B cell (primary cell): ENCODE measurements at regions not wholly inside any gene's neighbourhood (a gene's known extent, or its start where the extent isn't known, plus 50 kb on each side); places are given as distances from the start of the nearest gene placed in this dataset.

Experiments
- ATAC-seq: fragments of 200-7000 bp; cut with Tn5 transposase; one replicate; pipeline ENCODE4 v1.10.0; 2021; ENCODE audit warnings: low read depth, mild to moderate bottlenecking, moderate number of reproducible peaks, moderate library complexity
- CTCF ChIA-PET: fragments of 350-600 bp; sonication (Branson Sonifier 250); formaldehyde crosslinking; loops from one replicate; lab custom pipeline; 2021; ENCODE audit warnings: antibody characterized with exemption, inconsistent platforms; lab: Charles Lee
- POLR2A ChIA-PET: fragments of 350-600 bp; sonication (Branson Sonifier 250); formaldehyde crosslinking; loops from one replicate; lab custom pipeline; 2021; ENCODE audit warnings: antibody characterized with exemption; lab: Charles Lee
- DNase-seq: peaks from one replicate; pipeline ENCODE4 v3.0.0; 2013
- H2AFZ ChIP-seq: 2 replicates; pipeline ENCODE4 v1.6.1; 2012; ENCODE audit warnings: mild to moderate bottlenecking, low read depth, low read length; ENCODE audit not compliant: insufficient read depth, poor library complexity, severe bottlenecking
- H3K27ac ChIP-seq, 2 donors: 1 replicate in 1 of 2; 2 replicates in 1 of 2; pipeline ENCODE4 v1.5.1; 2012 to 2013; ENCODE audit warnings: low read length in 2 of 2, mild to moderate bottlenecking in 2 of 2, moderate library complexity in 1 of 2
- H3K27me3 ChIP-seq, 4 experiments: fragments of 200-600 bp in 1 of 4; sonication (generic) in 1 of 4; replicated peaks in 1 of 4; 1 replicate in 2 of 4; 2 replicates in 2 of 4; pipeline versions ENCODE4 v1.6.1 to v1.7.0; 2013 to 2016; ENCODE audit warnings: low read length in 3 of 4, mild to moderate bottlenecking in 2 of 4, mixed read lengths in 1 of 4, moderate library complexity in 1 of 4; ENCODE audit not compliant: insufficient read depth in 4 of 4, control insufficient read depth in 3 of 4; ENCODE audit errors: control extremely low read depth in 1 of 4
- H3K36me3 ChIP-seq, 2 experiments: replicated peaks in 1 of 2; 1 replicate in 1 of 2; 2 replicates in 1 of 2; pipeline versions ENCODE4 v1.6.1 to v1.7.1; 2013; ENCODE audit warnings: low read length in 1 of 2; ENCODE audit not compliant: insufficient read depth in 2 of 2, control insufficient read depth in 1 of 2; ENCODE audit errors: control extremely low read depth in 1 of 2, extremely low read depth in 1 of 2
- H3K4me1 ChIP-seq, 2 donors: fragments of 200-600 bp in 1 of 2; sonication (generic) in 1 of 2; 1 replicate in 1 of 2; 2 replicates in 1 of 2; pipeline versions ENCODE4 v1.5.1 to v1.6.1; 2013 to 2017; ENCODE audit warnings: low read length in 2 of 2; ENCODE audit not compliant: control insufficient read depth in 2 of 2, insufficient read depth in 2 of 2
- H3K4me2 ChIP-seq: replicated peaks from 2 replicates; pipeline ENCODE3; 2012; ENCODE audit warnings: mild to moderate bottlenecking, low read depth, low read length; ENCODE audit not compliant: poor library complexity, severe bottlenecking
- H3K4me3 ChIP-seq, 5 experiments: fragments of 200-600 bp in 1 of 5; sonication (generic) in 1 of 5; 1 replicate in 3 of 5; 2 replicates in 2 of 5; pipeline versions ENCODE4 v1.5.1 to v1.7.0; 2011 to 2016; ENCODE audit warnings: low read length in 4 of 5, mild to moderate bottlenecking in 4 of 5, low read depth in 2 of 5, control low read depth in 1 of 5, moderate library complexity in 1 of 5; ENCODE audit not compliant: insufficient read depth in 1 of 5; ENCODE audit errors: control extremely low read depth in 1 of 5, extremely low read depth in 1 of 5
- H3K79me2 ChIP-seq: fragments of 200-600 bp; sonication (generic); one replicate; pipeline ENCODE4 v1.6.0; 2016; ENCODE audit warnings: low read length; ENCODE audit not compliant: control insufficient read depth, insufficient read depth
- H3K9ac ChIP-seq: fragments of 200-600 bp; sonication (generic); 2 replicates; pipeline ENCODE4 v1.6.1; 2017; ENCODE audit warnings: mild to moderate bottlenecking, low read length, moderate library complexity
- H3K9me3 ChIP-seq, 3 donors: one replicate each; pipeline versions ENCODE4 v1.6.1 to v1.7.1; 2013; ENCODE audit warnings: low read length in 2 of 3; ENCODE audit not compliant: control insufficient read depth in 2 of 3, insufficient read depth in 1 of 3; ENCODE audit errors: control extremely low read depth in 1 of 3
- H4K20me1 ChIP-seq: 2 replicates; pipeline ENCODE4 v1.6.0; 2012; ENCODE audit warnings: mild to moderate bottlenecking, low read length; ENCODE audit not compliant: insufficient read depth, control insufficient read depth, poor library complexity, severe bottlenecking
- H3K27ac Mint-ChIP-seq: one replicate; pipeline ENCODE4 v1.8.0; 2021; ENCODE audit warnings: mixed read lengths
- H3K27me3 Mint-ChIP-seq: one replicate; pipeline ENCODE4 v1.8.0; 2021; ENCODE audit warnings: mixed read lengths
- H3K4me1 Mint-ChIP-seq: one replicate; pipeline ENCODE4 v1.8.0; 2021; ENCODE audit warnings: mixed read lengths
- H3K4me3 Mint-ChIP-seq: one replicate; pipeline ENCODE4 v1.8.0; 2021; ENCODE audit warnings: mixed read lengths
- H3K9me3 Mint-ChIP-seq: one replicate; pipeline ENCODE4 v1.8.0; 2022; ENCODE audit warnings: mixed read lengths; ENCODE audit not compliant: insufficient read depth
- CTCF ChIP-seq: fragments of 200-600 bp; IDR thresholded peaks from one replicate; pipeline ENCODE4 v1.8.0; 2022; ENCODE audit warnings: antibody characterized with exemption, mild to moderate bottlenecking
- EZH2 ChIP-seq: IDR thresholded peaks from 2 replicates; pipeline ENCODE4 v1.6.1; 2012; ENCODE audit warnings: borderline replicate concordance, low read depth, mild to moderate bottlenecking, moderate library complexity, low read length; ENCODE audit not compliant: insufficient read depth, poor library complexity, severe bottlenecking
- WGBS: methylation state at CpG from one replicate; pipeline ENCODE4 v1.1.5; 2013; ENCODE audit warnings: missing lambda C conversion rate; ENCODE audit not compliant: insufficient coverage; 5-methylcytosine and 5-hydroxymethylcytosine counted together
- intact Hi-C: fragments of 100-400 bp; cut with micrococcal nuclease; formaldehyde crosslinking; loops from one replicate; pipeline ENCODE4 v1.10.0; 2022

GRCh38 chr6:47403801-47404200, 73.8 kb upstream of the CD2AP start:
- Histone ChIP-seq H3K4me3 (no peak overlapping the region), H3K36me3 (no peaks in the 10 kb centered on the region), H3K4me2 (peak overlapping the region; percentile 31), H3K79me2 (no peaks in the 10 kb centered on the region), H3K27me3 (no peaks in the 10 kb centered on the region), H2AFZ (no peak overlapping the region), H3K9me3 (no peaks in the 10 kb centered on the region), H4K20me1 (no peaks in the 10 kb centered on the region), H3K9ac (no peak overlapping the region), H3K4me1 (peaks cover 5 to 6% of the 10 kb centered on the region in 2 donors), H3K27ac (no peak overlapping the region)
- Mint-ChIP-seq H3K4me3 (no peak overlapping the region), H3K27ac (no peak overlapping the region), H3K27me3 (peaks cover 9% of the 10 kb centered on the region), H3K9me3 (no peaks in the 10 kb centered on the region), H3K4me1 (peaks cover 19% of the 10 kb centered on the region)
- TF ChIP-seq CTCF, result no peak
- TF ChIP-seq EZH2, result no peak
- DNase-seq (no peak), ATAC-seq (no peak)
- intact Hi-C loops, result no loop called here
- CTCF ChIA-PET, result interaction anchor here (0.9 kb wide), 1 partner anchor 11 kb away, joined by 6 read pairs; no protein-coding TSS in a partner anchor
- WGBS, result 39% methylated on average over 2 of the region's 2 CpGs
- POLR2A ChIA-PET, result no interaction called here

- no peaks in the 10 kb centered on the region for H3K79me2 ChIP-seq
- no peak overlapping the region for H3K4me3 Mint-ChIP-seq
- peaks cover 5 to 6% of the 10 kb centered on the region in 2 donors for H3K4me1 ChIP-seq
- H3K9me3 Mint-ChIP-seq, result no peaks in the 10 kb centered on the region
- H3K4me3 ChIP-seq, result no peak overlapping the region
- H3K27me3 ChIP-seq, result no peaks in the 10 kb centered on the region
- no peak overlapping the region for H3K9ac ChIP-seq
- H3K36me3 ChIP-seq, result no peaks in the 10 kb centered on the region
- intact Hi-C loops, result no loop called here
- DNase-seq (no peak), ATAC-seq (no peak)
- WGBS, result 88% methylated on average over 3 of the region's 4 CpGs
- ChIA-PET CTCF (interaction anchor here (0.9 to 1.3 kb wide), 3 partner anchors 9 to 10 kb away, joined by 4 to 6 read pairs (median 4); no protein-coding TSS in a partner anchor), POLR2A (no interaction called here)
- no peak overlapping the region for H2AFZ ChIP-seq
- peaks cover 13% of the 10 kb centered on the region for H3K27me3 Mint-ChIP-seq
- no peak for TF ChIP-seq EZH2
- TF ChIP-seq CTCF, result no peak
- H3K4me1 Mint-ChIP-seq, result peaks cover 19% of the 10 kb centered on the region
- no peak overlapping the region for H3K4me2 ChIP-seq
- H3K27ac Mint-ChIP-seq, result no peak overlapping the region
- no peaks in the 10 kb centered on the region for H4K20me1 ChIP-seq
- no peak overlapping the region for H3K27ac ChIP-seq
- H3K9me3 ChIP-seq, result no peaks in the 10 kb centered on the region
Measured at GRCh38 chr6:47404435-47404834, 73.2 kb upstream of the CD2AP start.
